AG09309 (cell line): ENCODE measurements at regions not wholly inside any gene's neighbourhood (a gene's known extent, or its start where the extent isn't known, plus 50 kb on each side); places are given as distances from the start of the nearest gene placed in this dataset.

ENCODE experiments used
- DNase-seq: peaks from one replicate; pipeline ENCODE4 v3.0.0-alpha.2; 2010; ENCODE audit warnings: low read depth
- H3K4me3 ChIP-seq: 2 replicates; pipeline ENCODE4 v1.5.1; 2011; ENCODE audit warnings: mild to moderate bottlenecking, low read depth, low read length, moderate library complexity; ENCODE audit not compliant: control insufficient read depth
- CTCF ChIP-seq: IDR thresholded peaks from 2 replicates; pipeline ENCODE4 v1.5.1; 2011; ENCODE audit warnings: mild to moderate bottlenecking, low read depth, low read length, inconsistent platforms; ENCODE audit not compliant: insufficient read depth, control insufficient read depth; ENCODE audit errors: missing control alignments

- no peak overlapping the region for H3K4me3 ChIP-seq
- peak; percentile 57 for TF ChIP-seq CTCF
- no peak for DNase-seq
These were observed 264.6 kb downstream of the SPRY1 start for GRCh38 chr4:123661080-123661737.

GRCh38 chr4:123662827-123663226 lies 266.2 kb downstream of the SPRY1 start:
- H3K4me3 ChIP-seq, result no peak overlapping the region
- TF ChIP-seq CTCF, result no peak
- DNase-seq, result no peak

- no peak for DNase-seq
- no peak for TF ChIP-seq CTCF
- no peak overlapping the region for H3K4me3 ChIP-seq
These were observed 269.9 kb downstream of the SPRY1 start for GRCh38 chr4:123666486-123666885.

DNA sequence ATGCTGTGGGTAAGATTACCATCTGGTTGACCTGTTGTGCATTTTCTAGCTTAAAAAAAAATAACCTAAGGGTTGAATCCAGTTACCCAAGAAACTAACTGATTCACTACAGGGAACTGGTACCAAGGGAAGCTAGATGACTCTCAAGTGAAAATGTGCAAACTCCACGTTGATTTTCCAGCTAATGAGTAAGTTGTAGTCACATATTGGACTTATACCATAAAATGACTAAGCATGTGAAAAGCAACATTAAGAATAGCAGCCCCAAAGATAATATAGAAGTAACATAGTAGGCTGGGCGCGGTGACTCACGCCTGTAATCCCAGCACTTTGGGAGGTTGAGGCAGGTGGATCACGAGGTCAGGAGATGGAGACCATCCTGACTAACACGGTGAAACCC lies 270.9 kb downstream of the SPRY1 start:
- no peak for TF ChIP-seq CTCF
- no peak overlapping the region for H3K4me3 ChIP-seq
- DNase-seq, result no peak

- no peak overlapping the region for H3K4me3 ChIP-seq
- no peak for TF ChIP-seq CTCF
- no peak for DNase-seq
These were observed 271.4 kb downstream of the SPRY1 start for GRCh38 chr4:123667991-123668390.

GRCh38 chr4:123671636-123672404 lies 275.2 kb downstream of the SPRY1 start:
- no peak for TF ChIP-seq CTCF
- DNase-seq, result no peak
- no peak overlapping the region for H3K4me3 ChIP-seq

GRCh38 chr4:123672987-123673386 lies 276.4 kb downstream of the SPRY1 start:
- no peak for DNase-seq
- H3K4me3 ChIP-seq, result no peak overlapping the region
- no peak for TF ChIP-seq CTCF
